GM21576 (cell line): ENCODE measurements at regions not wholly inside any gene's neighbourhood (a gene's known extent, or its start where the extent isn't known, plus 50 kb on each side); places are given as distances from the start of the nearest gene placed in this dataset.

Experiments
- ATAC-seq: cut with Tn5 transposase; IDR thresholded peaks from one replicate; pipeline ENCODE4 v1.9.1; 2021; ENCODE audit warnings: mild to moderate bottlenecking, moderate library complexity; ENCODE audit not compliant: unreplicated experiment

DNA sequence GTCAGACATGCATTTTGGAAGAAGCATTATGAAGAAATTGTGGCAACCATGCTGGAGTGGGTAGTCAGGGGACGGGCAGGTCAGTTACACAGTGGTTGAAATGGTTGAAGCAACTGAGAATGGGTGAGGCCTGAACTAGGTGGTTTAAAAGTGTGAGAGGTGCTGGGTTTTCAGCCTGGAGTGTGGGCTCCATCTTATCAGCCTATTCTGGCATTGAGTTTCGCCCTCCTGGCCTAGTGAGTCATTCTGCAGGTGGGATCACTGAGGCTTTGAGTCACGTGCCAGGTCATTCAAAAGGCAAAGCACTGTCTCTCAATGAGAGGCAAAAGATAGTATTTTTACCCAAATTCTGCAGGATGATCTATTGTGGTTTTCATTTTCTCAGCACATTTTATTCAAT, 181.9 kb upstream of the CHD6 start:
- no peak for ATAC-seq

DNA sequence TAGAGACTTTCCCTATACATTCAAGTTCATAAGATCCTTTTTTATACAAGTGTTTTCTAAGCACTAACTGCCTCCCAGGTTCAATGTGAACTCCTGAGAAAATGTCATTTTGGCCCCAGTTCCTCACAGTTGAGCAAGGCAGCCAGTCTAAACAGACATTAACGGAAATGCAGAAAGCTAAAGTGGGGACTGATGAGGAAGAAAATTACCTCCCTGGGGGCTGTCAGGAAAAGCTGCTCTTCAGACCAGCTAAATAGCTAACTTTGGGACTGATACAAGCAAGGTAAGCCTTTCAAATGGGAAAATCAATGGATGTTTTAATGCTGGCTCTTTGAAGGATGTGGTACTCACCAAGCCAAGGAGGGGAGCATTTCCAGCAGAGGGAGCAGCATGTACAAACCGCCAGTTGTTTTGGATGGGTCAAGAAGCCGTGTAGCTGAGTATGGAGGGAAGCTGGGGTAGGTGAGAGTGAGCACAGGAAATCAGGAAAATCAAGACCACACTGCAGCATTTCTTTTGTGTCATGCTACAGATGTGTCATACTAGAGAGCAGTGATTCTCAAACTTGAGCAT, 180.8 kb upstream of the CHD6 start:
- no peak for ATAC-seq

DNA sequence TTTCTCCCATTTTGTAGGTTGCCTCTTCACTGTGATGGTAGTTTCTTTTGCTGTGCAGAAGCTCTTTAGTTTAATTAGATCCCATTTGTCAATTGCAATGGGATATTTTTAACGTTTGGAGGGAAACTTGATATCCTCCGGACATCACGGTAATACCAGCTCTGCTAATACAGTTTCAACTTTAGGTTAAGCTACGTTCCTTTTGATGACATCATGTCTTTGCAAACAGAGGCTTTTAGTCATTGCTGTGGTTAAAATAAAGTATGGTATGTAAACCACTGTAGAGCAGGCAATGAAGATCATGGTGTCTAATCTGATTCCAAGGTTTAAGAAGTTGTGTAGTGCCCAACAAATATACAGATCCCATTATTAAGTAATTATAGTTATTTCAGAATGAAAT, 168.0 kb upstream of the CHD6 start:
- ATAC-seq = no peak

DNA sequence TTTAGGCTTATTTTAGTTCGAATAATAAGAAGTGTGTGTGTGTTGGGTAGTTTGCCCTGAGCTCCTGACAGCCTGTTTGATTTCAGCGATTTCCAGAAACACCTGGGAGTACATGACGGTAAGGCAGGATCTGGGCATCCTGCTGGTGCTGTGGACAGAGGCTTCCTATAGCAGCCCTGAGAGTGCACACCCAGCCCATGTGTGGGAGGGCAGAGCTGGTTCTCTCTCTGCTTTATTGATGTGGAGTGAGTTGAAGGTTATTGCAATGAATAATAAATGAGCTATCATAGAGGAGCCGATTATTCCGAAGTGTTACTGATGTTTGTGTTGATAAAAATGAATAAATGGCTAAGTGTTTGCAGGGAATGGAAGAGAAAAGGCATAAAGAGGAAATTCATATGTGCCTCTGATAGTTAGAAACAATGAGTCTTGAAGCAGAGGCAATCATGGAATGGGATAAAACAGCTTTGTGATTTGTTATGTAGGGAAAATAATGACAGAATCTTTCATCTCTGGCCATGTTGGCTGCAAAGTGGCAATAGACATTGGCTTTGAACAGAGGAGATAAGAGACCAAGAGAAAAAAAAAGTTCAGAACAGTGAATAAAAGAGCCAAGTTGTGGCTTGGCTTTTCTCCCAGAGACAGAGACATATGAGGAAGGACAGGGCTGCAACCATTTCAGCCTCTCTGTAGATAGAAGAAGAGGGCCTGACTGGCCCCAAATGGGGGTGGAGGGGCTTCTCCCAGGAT, 166.2 kb upstream of the CHD6 start:
- ATAC-seq = no peak

DNA sequence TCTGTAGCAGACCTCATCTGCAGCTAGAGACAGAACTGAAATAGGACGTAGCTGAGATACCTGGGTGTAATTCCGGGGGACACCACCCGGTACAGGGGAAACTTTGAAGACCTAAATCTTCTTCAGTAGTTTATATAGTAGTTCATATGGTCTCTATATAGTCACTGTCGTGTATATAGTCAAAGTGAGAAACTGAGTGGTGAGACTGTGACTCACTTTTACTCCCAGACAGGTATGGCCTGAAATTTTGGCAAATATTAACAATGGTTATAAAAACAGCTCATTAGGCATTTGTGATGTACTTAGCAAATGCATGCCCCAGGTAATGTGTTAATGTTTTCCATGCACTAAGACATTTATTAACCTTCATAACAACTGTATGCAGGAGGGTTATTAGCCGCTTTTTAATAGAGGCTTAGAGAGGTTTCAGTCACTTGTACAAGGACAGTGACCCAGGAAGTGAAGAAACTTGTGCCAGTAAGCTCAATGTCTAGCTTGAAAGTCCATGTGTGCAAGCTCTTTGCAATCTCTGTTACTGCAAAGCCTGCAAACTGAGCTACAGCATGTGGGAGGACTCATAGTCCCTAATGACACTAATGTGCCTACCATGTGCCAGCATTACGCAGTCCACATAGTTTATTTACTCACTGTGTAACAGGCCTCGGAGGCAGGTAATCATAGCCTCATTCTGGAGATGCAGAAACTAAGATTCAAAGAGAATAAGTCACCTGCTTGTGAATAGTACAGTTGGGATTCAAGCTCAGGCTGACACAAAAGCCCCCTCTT, 165.4 kb upstream of the CHD6 start:
- no peak for ATAC-seq

DNA sequence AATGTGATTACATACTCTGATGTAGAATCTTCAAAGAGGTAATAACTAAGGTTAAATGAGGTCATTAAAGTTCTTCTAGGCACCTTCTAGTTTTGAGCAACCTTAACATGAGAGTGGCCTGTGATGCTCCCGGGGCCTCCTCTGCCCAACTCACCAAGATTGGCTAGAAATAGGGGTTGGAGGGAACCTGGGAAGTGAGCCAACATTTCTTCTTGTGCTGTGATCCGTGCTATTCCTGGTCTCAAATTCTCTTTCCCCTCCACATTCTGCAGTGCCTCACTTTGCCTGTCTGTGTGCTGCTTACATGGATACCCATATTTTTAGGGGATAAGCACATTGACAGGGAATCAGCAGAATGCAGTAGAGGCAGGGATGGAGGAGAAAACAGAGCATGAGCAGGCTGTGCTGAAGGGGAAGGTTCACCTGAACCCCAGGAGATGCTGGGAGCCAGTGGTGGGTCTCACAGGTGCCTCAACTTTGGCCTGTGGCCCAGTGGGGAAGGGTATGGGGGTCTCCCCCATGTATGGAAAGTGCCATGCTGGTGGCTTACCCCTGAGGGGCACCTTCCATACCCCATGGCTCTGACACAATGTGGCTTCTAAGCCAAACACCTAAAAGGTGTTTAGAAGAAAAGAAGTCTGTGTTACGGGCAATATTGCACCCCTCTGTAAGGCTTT, 164.7 kb upstream of the CHD6 start:
- ATAC-seq = no peak

DNA sequence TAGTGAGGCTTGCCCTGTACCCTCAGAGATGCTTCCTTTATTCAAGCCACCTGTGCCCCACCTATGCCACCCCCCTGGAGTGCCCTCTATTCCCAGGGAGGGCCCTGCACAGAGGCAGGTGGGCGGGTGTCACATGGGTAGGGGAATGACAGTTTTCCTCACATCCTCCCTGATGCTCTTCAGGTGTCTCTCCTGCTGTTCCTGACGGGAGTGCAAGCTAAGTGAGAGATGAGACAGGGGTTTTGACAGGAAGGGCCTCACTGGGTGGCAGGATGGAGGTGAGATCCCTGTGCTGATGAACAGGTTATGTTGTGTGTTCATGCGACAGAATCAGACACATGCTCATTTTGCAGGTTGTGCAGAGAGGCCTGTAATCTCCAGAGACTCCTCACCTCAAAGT, 164.1 kb upstream of the CHD6 start:
- no peak for ATAC-seq

DNA sequence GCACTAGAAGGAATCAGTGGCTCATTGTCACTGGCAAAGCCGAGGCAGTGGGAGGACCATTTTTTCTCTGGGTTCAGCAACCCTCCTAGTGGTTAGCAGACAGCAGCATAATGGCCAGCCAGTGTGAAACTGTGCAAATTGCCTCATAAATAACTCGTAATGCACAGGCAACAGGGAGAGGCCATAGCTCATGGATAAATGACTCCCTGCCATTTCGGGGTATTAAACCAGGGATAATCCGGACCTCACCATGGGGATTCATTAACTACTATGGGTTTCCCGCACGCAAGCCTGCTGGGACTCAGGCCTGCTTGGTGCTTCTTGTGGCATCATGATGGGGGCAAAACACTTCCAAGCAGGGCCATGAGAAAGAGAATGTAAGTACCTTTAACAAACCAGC, 158.2 kb upstream of the CHD6 start:
- no peak for ATAC-seq

DNA sequence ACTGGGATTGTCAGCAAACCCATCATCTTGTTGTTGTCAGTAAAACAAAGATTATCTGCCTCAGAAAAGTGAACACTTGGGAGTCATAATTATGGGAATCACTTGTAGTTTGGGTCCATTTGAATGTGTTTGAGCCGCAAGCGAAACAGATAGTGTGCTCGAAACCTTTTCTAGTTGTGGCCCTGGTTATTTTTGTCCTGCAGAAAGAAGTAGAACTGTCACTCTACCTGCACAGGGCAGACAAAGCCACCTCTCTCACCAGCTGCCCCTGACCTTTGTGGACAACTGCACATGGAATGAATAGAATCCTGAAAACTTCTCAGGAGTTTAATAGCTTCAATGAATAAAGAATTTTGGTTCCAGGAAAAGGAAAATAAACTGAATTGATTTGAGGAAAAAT, 156.1 kb upstream of the CHD6 start:
- ATAC-seq = no peak

DNA sequence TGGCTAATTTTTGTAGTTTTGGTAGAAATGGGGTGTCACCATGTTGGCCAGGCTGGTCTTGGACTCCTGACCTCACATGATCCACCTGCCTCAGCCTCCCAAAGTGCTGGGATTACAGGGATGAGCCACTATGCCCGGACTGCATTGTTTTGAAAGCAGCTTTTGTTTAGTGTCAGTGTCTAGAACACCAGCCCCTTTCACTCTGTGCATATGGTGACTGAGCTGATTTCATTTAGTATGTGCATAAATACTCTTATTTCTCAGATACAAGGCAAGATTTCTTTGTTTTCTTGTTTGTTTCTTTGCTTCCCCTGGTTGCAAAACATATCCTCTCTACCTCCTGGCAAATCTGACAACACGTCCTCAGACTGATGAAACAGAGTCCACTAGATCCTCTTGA, 152.8 kb upstream of the CHD6 start:
- ATAC-seq = no peak

DNA sequence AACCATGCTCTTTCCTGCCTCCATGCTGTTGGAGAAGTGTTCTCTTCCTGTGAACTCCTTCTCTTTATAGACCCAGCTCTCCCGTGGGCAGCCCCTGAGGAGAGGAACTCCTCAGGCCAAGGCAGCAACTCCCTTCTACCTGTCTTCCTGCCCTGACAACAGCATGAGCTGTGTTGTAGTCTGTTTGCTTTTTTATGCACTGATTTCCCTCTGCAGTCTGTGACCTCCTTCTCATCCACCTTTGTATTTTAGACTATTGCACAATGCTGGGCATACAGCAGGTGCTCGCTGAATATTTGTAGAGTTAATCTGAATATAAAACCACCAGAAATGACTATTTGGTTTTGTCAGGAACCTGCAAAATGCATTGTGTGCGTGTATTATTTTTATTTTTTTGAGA, 152.2 kb upstream of the CHD6 start:
- no peak for ATAC-seq

DNA sequence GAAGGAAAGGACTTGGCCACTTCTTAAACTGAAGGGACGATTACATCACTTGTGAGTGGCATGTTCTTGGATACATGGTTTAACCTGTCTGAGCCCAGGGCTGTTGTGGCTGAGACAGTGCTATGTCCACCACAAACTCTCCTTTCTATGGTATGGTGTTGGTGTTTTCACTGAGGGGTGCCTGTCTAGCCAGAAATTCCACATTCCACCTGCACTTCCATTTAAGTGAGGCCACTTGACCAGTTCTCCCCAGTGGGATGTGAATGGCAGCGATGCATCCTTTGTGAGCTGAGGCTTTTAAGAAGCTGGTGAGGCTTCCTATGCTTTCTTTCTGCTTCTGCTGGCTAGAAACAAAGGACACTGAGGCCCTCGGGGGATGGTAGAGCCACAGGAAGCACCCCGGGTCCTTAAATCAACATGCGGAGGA, 151.4 kb upstream of the CHD6 start:
- ATAC-seq = no peak

DNA sequence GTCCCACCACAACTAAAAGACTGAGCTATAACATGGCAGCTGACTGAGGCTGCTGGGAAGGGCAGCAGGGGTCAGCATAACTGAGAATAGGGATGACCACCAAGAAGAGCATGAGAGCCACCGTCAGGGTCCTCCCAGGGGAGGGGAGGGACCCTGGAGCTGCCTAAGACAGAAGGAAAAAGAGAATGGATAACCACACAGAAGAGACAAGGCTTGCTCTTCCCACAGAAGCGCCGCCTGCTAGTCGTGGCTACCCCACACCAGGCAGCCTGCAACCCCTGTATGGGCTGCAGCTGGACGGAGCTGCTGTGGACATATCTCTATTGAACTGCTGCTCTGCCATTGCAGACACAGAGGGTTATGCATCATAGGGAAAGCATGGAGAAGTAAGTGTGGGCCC, 132.0 kb upstream of the CHD6 start:
- no peak for ATAC-seq

DNA sequence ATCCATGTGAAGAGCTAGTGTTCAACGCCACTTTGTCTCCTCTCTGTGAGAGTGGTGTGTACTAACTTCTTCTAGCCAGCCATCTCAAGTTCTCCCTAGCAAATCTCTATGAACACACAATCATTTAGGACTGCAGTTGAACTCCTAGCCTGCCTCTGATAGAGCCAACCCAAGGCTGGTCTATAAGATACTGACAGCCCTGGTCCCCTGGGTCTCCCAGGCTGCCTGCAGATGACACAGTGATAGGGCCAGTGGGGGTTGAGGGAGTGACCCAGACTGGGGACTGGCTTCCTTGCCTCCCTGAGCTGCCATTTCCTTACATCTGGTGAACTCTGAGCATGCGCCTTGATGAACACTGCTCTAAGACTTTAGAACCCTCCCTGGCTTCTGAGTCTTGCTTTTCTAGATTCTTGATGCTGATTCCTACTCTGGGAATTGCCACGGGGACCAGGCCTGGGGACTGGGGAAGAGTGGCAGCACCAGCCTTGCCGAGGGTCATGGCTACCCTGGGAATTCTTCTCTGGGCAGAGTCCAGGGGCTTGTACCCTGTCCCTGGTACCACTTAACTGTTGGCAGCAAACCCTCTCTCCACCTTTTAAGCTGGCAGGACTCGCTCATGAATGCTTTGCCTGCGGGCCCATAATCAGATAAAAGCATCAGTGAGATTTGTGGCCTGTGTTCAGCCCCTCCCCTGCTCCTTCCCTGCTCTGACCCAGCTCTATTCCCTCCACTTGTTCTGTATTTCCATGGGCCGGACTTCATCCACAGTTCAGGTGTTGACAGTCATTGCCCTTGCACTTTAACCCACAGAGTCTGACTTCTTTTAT, 130.8 kb upstream of the CHD6 start:
- no peak for ATAC-seq

DNA sequence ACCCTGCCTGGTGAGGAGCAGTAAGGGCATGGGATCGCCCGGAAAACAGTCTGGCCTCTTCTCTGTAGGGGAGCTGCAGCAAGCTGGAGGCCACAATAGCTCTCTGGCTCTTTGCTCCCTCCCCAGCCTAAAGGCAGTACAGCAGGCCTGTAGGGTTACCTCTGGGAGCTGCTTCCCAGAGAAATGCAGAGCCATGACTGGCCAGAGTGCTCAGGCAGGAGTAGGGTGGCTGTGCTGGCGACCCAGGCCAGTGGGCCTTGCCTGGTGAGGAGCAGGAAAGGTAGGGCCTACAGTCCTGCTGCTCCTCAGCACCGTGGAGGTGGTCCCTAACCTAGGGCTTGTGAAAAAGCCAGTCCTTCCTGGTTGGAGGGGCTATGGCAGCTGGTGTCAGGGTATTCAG, 129.9 kb upstream of the CHD6 start:
- no peak for ATAC-seq

DNA sequence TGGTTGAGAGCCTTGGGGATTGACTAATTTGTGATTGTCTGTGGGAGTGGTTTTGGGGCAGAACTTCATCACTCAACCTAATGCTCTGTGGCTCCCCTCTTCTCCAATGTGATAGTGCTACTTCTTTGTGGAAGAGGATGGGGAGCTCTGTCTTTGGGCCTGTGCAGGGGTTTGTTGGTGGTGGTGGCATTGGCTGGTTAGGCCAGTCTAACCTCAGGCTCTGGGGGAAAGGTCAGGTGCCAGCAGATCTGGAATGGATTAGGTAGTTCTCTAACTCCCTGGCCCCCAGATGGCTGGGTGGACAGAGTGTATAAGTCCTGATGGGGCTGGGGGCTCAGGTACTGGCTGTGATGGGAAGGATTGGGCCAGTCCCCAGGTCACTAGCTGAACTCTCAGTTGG, 129.0 kb upstream of the CHD6 start:
- no peak for ATAC-seq

DNA sequence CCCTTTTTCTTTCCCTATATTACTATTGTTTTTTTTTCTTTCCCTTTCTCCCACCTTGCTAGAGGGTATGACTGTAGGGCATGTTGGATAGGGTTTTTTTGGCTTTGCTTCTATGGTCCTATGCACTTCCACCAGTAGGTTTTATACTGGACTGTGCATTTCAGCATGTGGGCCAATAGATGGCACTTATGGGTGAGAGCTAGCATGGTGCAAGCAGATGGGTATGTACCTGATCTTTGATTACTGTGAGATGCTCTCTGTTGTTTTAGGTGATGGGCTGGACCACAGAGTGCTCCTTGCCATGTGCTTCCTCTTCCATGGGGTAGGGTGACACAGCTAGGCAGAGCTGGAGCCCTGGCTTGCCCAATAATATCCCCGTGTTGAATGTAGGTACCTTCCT, 128.5 kb upstream of the CHD6 start:
- ATAC-seq = no peak

DNA sequence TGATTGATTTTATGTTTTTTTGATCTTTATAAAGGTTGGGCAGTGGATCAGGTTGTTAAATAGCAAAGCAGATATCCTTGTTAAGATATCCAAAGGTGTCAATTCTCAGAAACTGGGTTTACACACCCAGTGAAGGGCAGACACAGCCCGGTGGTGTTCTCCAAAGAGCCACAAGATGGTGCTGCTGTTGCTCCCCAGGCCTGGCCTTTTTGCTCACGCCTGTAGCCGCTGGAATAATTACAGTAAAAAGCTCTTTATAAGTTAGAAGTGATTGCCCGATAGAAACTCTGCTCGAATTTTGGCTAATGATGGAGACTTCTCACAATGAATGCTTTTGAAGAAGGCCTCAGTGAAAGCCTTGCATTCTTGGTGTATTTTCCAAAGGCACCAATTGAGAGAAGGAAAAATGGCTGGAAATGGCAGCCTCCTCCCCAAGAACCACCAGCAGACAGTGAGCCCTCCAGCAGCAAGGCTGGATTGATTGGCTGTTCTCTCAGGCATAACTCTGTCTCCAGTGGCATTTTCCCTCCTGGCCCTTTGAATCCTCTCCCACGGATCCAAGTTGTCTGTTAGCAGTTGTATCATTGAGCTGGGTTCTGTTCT, 120.5 kb upstream of the CHD6 start:
- no peak for ATAC-seq

DNA sequence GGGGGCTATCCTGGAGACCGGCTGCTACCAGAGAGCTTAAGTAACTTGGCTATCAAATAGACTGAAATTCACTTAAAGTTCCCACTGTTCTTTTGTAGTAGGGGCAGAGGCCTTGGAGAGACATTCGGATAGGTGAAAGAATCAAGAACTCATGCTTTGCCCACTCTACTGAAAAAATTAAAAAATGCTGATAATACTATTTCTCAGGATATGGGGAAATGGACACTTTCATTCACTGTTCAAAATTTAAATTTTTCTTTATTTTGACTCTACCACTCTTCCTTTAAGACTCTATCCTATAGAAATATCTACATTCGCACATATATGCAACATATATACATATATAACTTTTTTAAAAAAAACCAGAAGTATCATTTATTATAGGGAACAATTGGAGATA, 117.8 kb upstream of the CHD6 start:
- no peak for ATAC-seq

DNA sequence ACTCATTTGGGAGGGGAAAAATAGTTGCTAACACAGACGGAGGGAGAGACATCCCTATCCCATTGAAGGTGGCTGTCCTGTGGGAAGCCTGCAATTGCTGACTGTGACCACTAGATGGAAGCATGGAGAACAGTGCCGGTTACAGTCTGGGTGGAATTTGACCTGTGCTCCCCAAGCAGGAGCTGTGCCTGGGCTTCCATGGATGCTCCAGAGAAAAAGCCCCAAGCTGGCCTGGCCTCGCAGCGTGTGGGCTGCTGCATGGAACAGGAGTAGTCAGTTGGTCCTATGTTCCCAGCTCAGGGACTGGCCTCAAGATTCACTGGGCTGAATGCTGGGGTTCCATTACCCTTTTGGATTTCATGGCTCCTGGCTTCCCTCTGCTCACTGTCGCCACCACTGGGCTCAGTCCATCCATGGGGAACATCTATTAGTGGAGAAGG, 116.3 kb upstream of the CHD6 start:
- no peak for ATAC-seq
